Immature natural killer cell (primary cell): ENCODE measurements at regions not wholly inside any gene's neighbourhood (a gene's known extent, or its start where the extent isn't known, plus 50 kb on each side); places are given as distances from the start of the nearest gene placed in this dataset.

Source experiments
- DNase-seq, 3 donors: peaks; one replicate each; pipeline ENCODE4 v3.0.0; 2022; ENCODE audit warnings: mixed read lengths in 1 of 3
- H3K27ac Mint-ChIP-seq, 6 donors: one replicate each; pipeline ENCODE4 v1.8.0; 2020; ENCODE audit warnings: mixed read lengths in 6 of 6, mild to moderate bottlenecking in 5 of 6, inconsistent platforms in 4 of 6, moderate library complexity in 3 of 6
- H3K27me3 Mint-ChIP-seq, 3 donors: one replicate each; pipeline ENCODE4 v1.8.0; 2020 to 2021; ENCODE audit warnings: low read depth in 3 of 3, mild to moderate bottlenecking in 3 of 3, mixed read lengths in 3 of 3, moderate library complexity in 3 of 3, inconsistent platforms in 1 of 3
- H3K36me3 Mint-ChIP-seq, 3 donors: one replicate each; pipeline ENCODE4 v1.8.0; 2020; ENCODE audit warnings: mixed read lengths in 3 of 3, inconsistent platforms in 2 of 3, mild to moderate bottlenecking in 2 of 3
- H3K4me1 Mint-ChIP-seq, 2 donors: one replicate each; pipeline ENCODE4 v1.8.0; 2020; ENCODE audit warnings: inconsistent platforms in 2 of 2, mild to moderate bottlenecking in 2 of 2, mixed read lengths in 2 of 2, moderate library complexity in 1 of 2
- H3K4me3 Mint-ChIP-seq, 5 donors: one replicate each; pipeline ENCODE4 v1.8.0; 2020; ENCODE audit warnings: mild to moderate bottlenecking in 5 of 5, mixed read lengths in 5 of 5, inconsistent platforms in 3 of 5, moderate library complexity in 3 of 5
- H3K9me3 Mint-ChIP-seq, 6 donors: one replicate each; pipeline ENCODE4 v1.8.0; 2020; ENCODE audit warnings: mild to moderate bottlenecking in 6 of 6, mixed read lengths in 6 of 6, inconsistent platforms in 4 of 6, moderate library complexity in 3 of 6

DNA sequence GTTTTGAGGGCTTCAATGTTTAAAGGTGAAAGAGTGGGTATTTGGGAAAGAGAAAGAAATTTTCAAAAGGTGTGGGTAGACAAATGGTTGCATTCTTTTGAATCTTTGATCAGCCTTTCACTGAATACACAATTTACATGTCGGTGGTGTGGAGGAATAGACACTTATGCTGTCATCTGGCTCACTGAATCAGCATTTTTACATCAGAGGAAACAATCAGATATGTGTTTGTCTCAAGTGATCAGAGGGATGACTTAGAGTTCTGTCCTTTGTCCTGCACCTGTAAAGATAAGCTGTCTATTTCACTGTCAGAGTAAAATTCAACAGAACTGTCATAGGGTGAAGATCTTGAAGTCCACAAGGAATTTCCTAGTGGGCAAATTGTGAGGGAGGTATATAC is 170.9 kb upstream of the USP25 start:
- Mint-ChIP-seq H3K4me1 (peaks cover 0 to 10% of the 10 kb centered on the region in 2 donors), H3K9me3 (peaks cover 0 to 2% (median 0%) of the 10 kb centered on the region in 6 donors), H3K4me3 (no peak overlapping the region), H3K27me3 (peaks cover 0 to 2% (median 2%) of the 10 kb centered on the region in 3 donors), H3K36me3 (peaks cover 0 to 1% (median 0%) of the 10 kb centered on the region in 3 donors), H3K27ac (no peak overlapping the region)
- no peak for DNase-seq

DNA sequence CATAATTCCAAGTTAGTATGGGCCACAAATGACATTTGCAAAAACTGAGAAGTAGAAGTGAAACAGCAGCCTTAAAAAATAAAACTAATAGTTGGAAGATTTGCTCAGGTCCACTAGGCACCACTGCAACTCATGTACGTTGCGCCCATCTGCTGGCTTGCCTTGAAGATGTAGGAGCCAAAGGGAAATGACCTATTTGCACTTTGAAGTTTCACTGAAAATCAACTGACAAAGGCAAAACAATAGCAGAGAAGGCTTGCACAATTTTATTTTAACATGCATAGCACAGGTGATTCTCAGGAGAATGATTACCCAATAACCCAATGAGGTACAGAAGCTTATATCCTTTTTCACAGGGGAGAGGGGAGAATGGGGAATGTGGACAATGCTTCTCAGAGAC is 170.1 kb upstream of the USP25 start:
- no peak overlapping the region for H3K4me3 Mint-ChIP-seq
- H3K27me3 Mint-ChIP-seq, result peaks cover 0 to 2% (median 2%) of the 10 kb centered on the region in 3 donors

DNA sequence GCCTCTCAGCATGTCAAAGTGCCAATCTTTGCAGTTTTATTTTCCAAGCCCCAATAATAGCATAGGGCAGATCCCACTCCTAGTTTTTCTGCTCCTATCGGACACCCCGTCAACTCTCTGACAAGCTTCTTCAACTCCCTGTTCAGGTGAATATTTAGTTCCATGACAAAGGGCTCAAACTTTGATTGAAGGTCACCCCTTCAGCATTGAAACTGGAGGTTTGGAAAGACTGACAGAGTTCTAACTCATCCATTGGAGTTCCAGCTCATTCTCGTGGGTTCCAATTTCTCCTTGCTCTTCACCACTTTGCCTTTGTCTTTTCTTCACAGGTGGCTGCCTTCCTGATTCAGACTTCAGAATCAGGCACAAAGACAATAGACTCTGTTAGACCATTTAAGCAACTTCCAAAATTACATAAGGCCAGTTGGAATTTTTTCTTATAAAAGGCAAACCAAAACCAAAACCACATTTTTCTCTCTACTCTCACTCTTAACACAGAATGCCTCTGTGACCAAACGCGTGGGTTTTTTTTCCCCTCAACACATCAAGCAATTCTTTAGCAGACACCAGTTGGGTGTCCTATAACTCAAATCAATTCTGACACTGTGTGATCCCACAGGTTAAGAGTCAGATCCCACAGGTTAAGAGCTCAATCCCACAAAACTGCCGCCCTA is 169.3 kb upstream of the USP25 start:
- H3K4me1 Mint-ChIP-seq, result peaks cover 0 to 10% of the 10 kb centered on the region in 2 donors
- peaks cover 0 to 2% (median 0%) of the 10 kb centered on the region in 6 donors for H3K9me3 Mint-ChIP-seq
- H3K36me3 Mint-ChIP-seq, result peaks cover 0 to 6% (median 0%) of the 10 kb centered on the region in 3 donors
- no peak overlapping the region for H3K27ac Mint-ChIP-seq
- no peak for DNase-seq
- H3K4me3 Mint-ChIP-seq, result no peak overlapping the region
- peaks cover 0 to 5% (median 2%) of the 10 kb centered on the region in 3 donors for H3K27me3 Mint-ChIP-seq

More for the DNA sequence above, 170.1 kb upstream of the USP25 start:
- no peak overlapping the region for H3K27ac Mint-ChIP-seq
- H3K9me3 Mint-ChIP-seq, result peaks cover 0 to 2% (median 0%) of the 10 kb centered on the region in 6 donors
- peaks cover 0 to 10% of the 10 kb centered on the region in 2 donors for H3K4me1 Mint-ChIP-seq
- no peak for DNase-seq
- peaks cover 0 to 6% (median 0%) of the 10 kb centered on the region in 3 donors for H3K36me3 Mint-ChIP-seq

DNA sequence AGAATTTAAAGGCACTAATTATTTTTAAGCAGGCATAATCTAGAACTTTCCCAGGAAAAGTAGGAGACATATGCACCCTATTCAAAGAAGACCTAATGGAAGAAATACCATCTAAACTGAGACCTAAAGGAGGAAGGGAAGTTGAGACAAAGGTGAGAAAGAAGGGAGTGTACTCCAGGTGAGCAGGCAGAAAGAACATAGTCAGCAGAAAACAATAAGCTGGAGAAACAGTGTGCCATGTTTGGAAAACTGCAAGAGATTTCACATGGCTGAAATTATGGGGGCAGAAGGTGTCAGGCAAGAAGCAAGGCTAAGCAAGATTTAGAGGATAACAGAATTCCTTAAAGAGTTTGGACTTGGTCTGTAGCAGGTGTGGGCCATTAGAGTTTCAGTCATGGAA is 167.0 kb upstream of the USP25 start:
- Mint-ChIP-seq H3K4me1 (peaks cover 0 to 10% of the 10 kb centered on the region in 2 donors), H3K4me3 (no peak overlapping the region), H3K27me3 (peaks cover 0 to 5% (median 0%) of the 10 kb centered on the region in 3 donors), H3K36me3 (peaks cover 0 to 6% (median 0%) of the 10 kb centered on the region in 3 donors), H3K27ac (no peak overlapping the region), H3K9me3 (no peaks in the 10 kb centered on the region)
- DNase-seq, result no peak

DNA sequence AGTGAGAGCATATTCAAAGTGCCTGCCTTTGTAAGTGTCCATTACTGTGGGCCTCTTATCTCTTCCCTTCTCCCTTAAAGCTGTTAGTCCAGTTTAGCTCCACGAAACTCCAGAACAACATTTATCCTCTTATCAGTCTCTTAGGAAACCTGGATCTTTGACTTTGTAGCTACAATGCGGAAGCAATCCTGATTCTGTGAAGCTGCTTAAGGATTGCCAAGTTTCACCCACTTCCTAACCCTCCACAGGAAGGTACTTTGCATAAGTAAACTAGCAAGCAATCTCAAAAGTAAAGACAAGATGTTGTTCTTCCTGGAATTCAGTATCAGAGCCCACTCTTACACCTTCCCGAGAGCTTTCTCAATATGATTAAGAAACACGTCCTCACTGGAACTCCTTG is 164.9 kb upstream of the USP25 start:
- Mint-ChIP-seq H3K4me3 (no peak overlapping the region), H3K4me1 (peaks cover 0 to 10% of the 10 kb centered on the region in 2 donors), H3K9me3 (no peaks in the 10 kb centered on the region), H3K36me3 (peaks cover 0 to 6% (median 0%) of the 10 kb centered on the region in 3 donors), H3K27me3 (peaks cover 5% of the 10 kb centered on the region in 3 donors), H3K27ac (no peak overlapping the region)
- no peak for DNase-seq

DNA sequence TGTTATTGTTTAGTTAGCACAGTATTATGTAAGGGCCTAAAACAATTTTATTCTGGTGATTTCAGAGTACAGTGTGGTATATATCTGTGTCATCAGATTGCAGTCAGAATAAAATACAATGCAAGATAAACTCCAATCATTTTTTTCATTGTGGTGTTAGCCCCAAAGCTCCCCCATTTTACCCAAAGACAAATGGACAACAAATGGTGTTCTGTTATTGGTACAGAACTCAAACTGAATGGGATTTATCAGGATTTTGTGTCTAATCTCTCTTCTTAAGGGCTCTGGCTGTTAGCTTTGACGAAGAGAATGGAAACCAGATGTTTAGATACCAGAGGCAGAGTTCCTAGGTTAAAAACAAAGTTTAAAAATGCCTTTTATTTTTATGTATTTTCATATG is 163.1 kb upstream of the USP25 start:
- peaks cover 5 to 8% (median 8%) of the 10 kb centered on the region in 3 donors for H3K27me3 Mint-ChIP-seq
- H3K9me3 Mint-ChIP-seq, result no peaks in the 10 kb centered on the region
- no peak overlapping the region for H3K4me3 Mint-ChIP-seq
- peaks cover 0 to 6% (median 0%) of the 10 kb centered on the region in 3 donors for H3K36me3 Mint-ChIP-seq
- H3K27ac Mint-ChIP-seq, result no peak overlapping the region
- no peaks in the 10 kb centered on the region for H3K4me1 Mint-ChIP-seq
- no peak for DNase-seq

DNA sequence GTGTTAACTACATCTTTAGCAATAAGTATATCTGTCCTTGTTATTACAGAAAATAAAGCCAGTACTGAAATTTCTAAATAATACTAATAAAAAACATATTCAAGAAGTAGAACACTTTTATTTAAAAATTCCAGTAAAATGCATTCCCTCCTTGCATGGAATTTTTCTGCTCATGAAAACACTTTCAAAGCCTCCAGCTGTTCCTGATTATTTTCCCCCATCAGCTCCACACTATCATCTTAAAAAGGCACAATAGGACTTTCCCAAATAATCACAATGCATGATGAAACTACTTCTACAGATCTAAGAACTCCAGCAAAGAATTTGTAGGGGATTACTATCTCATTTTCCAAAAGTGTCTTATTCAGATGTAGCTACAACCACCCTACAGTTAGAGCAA is 162.6 kb upstream of the USP25 start:
- DNase-seq, result no peak
- Mint-ChIP-seq H3K4me3 (no peak overlapping the region), H3K36me3 (peaks cover 0 to 6% (median 0%) of the 10 kb centered on the region in 3 donors), H3K4me1 (no peaks in the 10 kb centered on the region), H3K9me3 (no peaks in the 10 kb centered on the region), H3K27ac (no peak overlapping the region), H3K27me3 (peaks cover 5 to 8% (median 8%) of the 10 kb centered on the region in 3 donors)

DNA sequence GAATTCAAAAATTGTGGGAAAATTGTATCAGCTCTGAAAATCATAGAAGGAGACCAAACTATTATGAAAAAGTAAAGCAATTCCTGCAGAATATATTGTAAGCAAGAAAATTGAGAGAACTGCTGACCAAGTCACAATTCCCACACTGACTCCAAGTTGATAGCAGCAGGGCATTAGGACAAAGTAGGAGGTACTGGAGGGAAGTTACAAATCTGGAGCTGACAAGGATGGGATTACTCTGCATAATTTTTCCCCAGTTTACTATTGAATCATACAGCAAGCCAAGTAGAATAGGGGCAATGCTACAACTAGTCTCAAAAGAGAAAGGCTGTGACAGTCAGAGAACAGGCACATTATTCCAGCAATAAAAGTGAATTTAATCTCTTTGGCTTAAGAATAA is 161.3 kb upstream of the USP25 start:
- no peak overlapping the region for H3K4me3 Mint-ChIP-seq
- H3K36me3 Mint-ChIP-seq, result peaks cover 0 to 6% (median 0%) of the 10 kb centered on the region in 3 donors
- DNase-seq, result no peak
- no peak overlapping the region for H3K27ac Mint-ChIP-seq
- peaks cover 7 to 8% (median 8%) of the 10 kb centered on the region in 3 donors for H3K27me3 Mint-ChIP-seq
- H3K9me3 Mint-ChIP-seq, result no peaks in the 10 kb centered on the region
- no peaks in the 10 kb centered on the region for H3K4me1 Mint-ChIP-seq

DNA sequence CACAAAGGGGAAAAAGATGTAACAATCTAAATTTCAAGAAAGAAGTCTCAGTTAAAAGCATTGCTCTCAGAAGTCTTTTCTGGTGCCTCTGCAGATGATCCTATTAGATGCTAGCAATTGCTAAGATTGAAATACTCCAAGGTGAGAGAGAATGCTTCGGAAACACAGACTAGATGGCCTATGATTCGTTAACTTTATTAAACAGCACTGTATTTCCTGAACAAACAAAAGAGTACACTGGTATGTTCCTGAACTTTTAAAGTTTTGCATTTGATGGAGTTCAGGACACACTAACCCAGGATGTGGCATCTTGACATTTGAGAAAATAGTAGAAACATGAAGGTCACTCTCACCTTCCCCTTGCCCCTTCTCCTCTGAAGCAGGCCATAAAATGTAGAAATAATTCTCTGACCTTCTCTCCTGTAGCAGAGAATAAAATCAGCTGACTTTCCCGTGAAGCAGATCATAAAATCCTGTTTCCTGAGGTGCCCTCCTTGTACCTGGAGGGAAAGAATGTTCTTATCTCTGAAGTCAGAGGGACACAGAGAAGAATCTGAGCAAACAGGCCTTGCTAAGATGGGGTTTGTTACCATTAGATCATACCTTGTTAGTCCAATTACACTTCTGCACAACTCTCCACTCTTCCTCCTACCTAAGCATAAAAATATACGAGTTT is 142.9 kb upstream of the USP25 start:
- H3K36me3 Mint-ChIP-seq, result no peaks in the 10 kb centered on the region
- peaks cover 0 to 5% (median 2%) of the 10 kb centered on the region in 3 donors for H3K27me3 Mint-ChIP-seq
- no peak overlapping the region for H3K27ac Mint-ChIP-seq
- H3K4me1 Mint-ChIP-seq, result no peaks in the 10 kb centered on the region
- H3K4me3 Mint-ChIP-seq, result no peak overlapping the region
- no peaks in the 10 kb centered on the region for H3K9me3 Mint-ChIP-seq
- DNase-seq, result no peak

DNA sequence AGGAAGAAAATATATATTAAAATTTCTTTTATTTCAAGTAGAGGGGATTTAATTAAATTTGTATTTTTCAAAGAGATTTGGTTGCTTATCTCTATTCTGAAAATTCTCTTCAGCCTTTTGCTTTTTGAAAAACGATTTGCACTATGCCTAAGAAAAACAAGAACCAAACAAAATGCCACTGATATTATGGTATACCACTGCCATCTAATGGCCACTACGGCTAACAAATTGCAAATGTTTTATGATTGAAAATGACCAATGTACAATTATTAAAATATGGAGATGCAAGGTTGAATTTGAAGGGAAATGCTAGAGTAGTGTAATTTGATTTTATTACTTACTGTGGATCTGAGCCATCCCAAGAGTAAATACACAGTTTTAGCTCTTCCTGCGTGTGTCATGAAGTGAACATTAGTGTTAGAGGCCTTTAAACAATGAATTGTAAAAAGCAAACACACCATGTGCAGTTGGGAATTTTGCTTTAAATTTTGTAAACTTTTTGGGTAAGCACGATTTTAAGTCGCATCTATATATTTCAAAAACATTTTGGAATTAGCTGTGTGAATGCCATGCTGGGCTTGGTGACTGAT is 137.4 kb upstream of the USP25 start:
- Mint-ChIP-seq H3K9me3 (peaks cover 0 to under 1% (median 0%) of the 10 kb centered on the region in 6 donors), H3K4me1 (no peaks in the 10 kb centered on the region), H3K27ac (no peak overlapping the region), H3K4me3 (no peak overlapping the region), H3K27me3 (peaks cover 0 to 12% (median 0%) of the 10 kb centered on the region in 3 donors), H3K36me3 (no peaks in the 10 kb centered on the region)
- peak; percentile 28 to 35 (median 34) for DNase-seq

DNA sequence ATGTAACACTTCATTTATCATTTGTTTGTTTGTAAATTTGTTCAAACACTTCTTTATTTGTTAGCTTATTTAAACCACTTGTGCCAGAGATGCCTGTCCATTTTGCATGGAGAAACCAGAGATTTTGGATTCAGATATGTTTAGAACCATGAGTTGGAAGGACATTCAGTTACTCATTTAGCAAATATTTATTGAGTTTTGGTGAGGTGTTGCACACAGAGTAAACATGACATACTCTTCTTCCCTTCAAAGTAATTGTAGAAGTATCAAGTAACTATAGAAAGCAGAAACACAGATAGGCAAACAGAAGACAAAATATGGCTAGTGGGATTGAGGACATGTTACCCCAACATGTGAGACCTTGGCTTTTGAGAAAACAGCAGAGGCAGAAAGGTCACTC is 136.8 kb upstream of the USP25 start:
- Mint-ChIP-seq H3K4me3 (no peak overlapping the region), H3K36me3 (no peaks in the 10 kb centered on the region), H3K4me1 (no peaks in the 10 kb centered on the region), H3K9me3 (peaks cover 0 to 2% (median 0%) of the 10 kb centered on the region in 6 donors), H3K27me3 (peaks cover 0 to 12% (median 0%) of the 10 kb centered on the region in 3 donors), H3K27ac (no peak overlapping the region)
- no peak for DNase-seq

DNA sequence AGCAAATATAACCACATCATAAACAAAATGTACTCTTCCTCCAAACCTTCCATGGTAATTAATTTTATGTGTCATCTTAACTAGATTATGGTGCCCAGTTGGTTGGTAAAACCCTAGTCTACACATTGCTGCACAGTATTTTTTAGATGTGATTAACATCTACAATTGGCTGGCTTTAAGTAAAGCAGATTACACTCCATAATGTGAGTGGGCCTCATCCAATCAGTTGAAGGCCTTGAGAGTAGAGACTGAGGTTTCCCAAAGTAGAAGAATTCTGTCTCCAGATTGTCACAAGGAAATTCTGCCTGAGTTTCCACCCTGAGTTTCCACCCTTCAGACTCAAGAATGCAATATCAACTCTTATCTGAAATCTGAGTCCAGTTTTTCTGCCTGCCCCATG is 128.4 kb upstream of the USP25 start:
- Mint-ChIP-seq H3K36me3 (no peaks in the 10 kb centered on the region), H3K27ac (no peak overlapping the region), H3K27me3 (peaks cover 0 to 17% (median 0%) of the 10 kb centered on the region in 3 donors), H3K9me3 (peaks cover 0 to 2% (median 0%) of the 10 kb centered on the region in 6 donors), H3K4me3 (no peak overlapping the region), H3K4me1 (no peaks in the 10 kb centered on the region)
- DNase-seq, result no peak

DNA sequence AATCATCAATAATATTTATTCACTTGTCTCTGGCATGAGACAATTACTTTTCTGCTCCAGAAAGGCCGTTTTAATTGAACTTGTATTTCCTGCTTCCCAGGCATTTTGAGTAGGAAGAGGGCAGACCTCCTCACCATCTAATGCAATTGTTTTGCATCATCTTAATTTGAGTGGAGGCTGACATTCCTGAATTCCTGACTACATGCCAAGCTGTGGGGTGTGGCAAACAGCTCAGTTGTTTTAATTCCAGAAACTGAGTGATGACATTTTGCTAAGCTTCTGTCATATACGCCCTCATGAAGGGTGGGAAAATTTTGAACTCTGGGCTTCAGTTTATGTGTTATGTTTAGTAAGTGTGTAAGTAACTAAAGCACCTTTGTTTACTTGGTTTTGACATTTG is 125.4 kb upstream of the USP25 start:
- H3K9me3 Mint-ChIP-seq, result no peaks in the 10 kb centered on the region
- no peak overlapping the region for H3K4me3 Mint-ChIP-seq
- H3K27ac Mint-ChIP-seq, result no peak overlapping the region

DNA sequence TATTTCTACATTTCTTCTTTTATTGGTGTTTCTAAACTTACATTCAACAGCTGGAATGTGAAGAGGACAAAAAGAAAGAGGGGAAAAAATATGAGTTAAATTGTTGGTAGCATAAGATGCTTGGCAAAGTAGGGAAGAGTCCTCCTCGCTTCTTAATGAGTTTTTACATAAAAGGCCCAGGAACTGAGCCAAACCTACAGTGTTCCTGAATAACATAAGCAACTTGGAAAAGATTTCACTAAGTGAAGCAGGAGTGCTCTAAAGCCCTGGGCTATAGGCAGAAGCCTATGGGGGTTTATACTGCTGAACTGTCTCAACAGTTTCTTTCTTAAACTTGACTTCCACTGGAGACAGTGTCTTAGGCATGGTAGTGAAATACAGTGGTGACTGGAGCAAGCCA is 115.0 kb upstream of the USP25 start:
- H3K9me3 Mint-ChIP-seq, result peaks cover 0 to 2% (median 0%) of the 10 kb centered on the region in 6 donors
- DNase-seq, result no peak
- H3K27me3 Mint-ChIP-seq, result peaks cover 0 to 5% (median 0%) of the 10 kb centered on the region in 3 donors
- H3K27ac Mint-ChIP-seq, result no peak overlapping the region
- no peak overlapping the region for H3K4me3 Mint-ChIP-seq
- H3K4me1 Mint-ChIP-seq, result no peaks in the 10 kb centered on the region
- no peaks in the 10 kb centered on the region for H3K36me3 Mint-ChIP-seq

More for the DNA sequence above, 125.4 kb upstream of the USP25 start:
- no peaks in the 10 kb centered on the region for H3K36me3 Mint-ChIP-seq
- no peaks in the 10 kb centered on the region for H3K4me1 Mint-ChIP-seq
- DNase-seq, result no peak
- peaks cover 0 to 18% (median 5%) of the 10 kb centered on the region in 3 donors for H3K27me3 Mint-ChIP-seq
